Mesothelial cell of epicardium (in vitro differentiated cells): ENCODE measurements at regions not wholly inside any gene's neighbourhood (a gene's known extent, or its start where the extent isn't known, plus 50 kb on each side); places are given as distances from the start of the nearest gene placed in this dataset.

Experiments used
- DNase-seq, 2 experiments: peaks; one replicate each; pipeline ENCODE4 v3.0.0; 2021; ENCODE audit warnings: low spot score in 2 of 2; ENCODE audit not compliant: unreplicated experiment in 2 of 2
- H3K27ac Mint-ChIP-seq: 2 replicates; pipeline ENCODE4 v1.8.0; 2021; ENCODE audit warnings: mixed read lengths
- H3K27me3 Mint-ChIP-seq: 2 replicates; pipeline ENCODE4 v1.8.0; 2021; ENCODE audit warnings: low read depth, mixed read lengths
- H3K36me3 Mint-ChIP-seq: 2 replicates; pipeline ENCODE4 v1.8.0; 2021; ENCODE audit warnings: mixed read lengths
- H3K4me1 Mint-ChIP-seq: 2 replicates; pipeline ENCODE4 v1.8.0; 2021; ENCODE audit warnings: mixed read lengths
- H3K4me3 Mint-ChIP-seq: 2 replicates; pipeline ENCODE4 v1.8.0; 2021; ENCODE audit warnings: mild to moderate bottlenecking, moderate library complexity, mixed read lengths
- H3K9me3 Mint-ChIP-seq: 2 replicates; pipeline ENCODE4 v1.8.0; 2021; ENCODE audit warnings: mixed read lengths
- CTCF ChIP-seq: fragments of 200-600 bp; sonication (generic); IDR thresholded peaks from one replicate; pipeline ENCODE4 v1.5.0; 2021; ENCODE audit warnings: antibody characterized with exemption; ENCODE audit not compliant: unreplicated experiment

GRCh38 chr18:24726727-24727492 is 266.5 kb downstream of the HRH4 start:
- Mint-ChIP-seq H3K9me3 (no peaks in the 10 kb centered on the region), H3K4me3 (no peak overlapping the region), H3K4me1 (peaks cover 9% of the 10 kb centered on the region), H3K27me3 (peaks cover 42% of the 10 kb centered on the region), H3K27ac (no peak overlapping the region), H3K36me3 (no peaks in the 10 kb centered on the region)
- peak; percentile 48 to 74 for DNase-seq
- peak; percentile 79 for TF ChIP-seq CTCF

- peaks cover 9% of the 10 kb centered on the region for H3K4me1 Mint-ChIP-seq
- H3K4me3 Mint-ChIP-seq: no peak overlapping the region
- TF ChIP-seq CTCF: no peak
- no peak for DNase-seq
- no peak overlapping the region for H3K27ac Mint-ChIP-seq
- H3K9me3 Mint-ChIP-seq: no peaks in the 10 kb centered on the region
- no peaks in the 10 kb centered on the region for H3K36me3 Mint-ChIP-seq
- peaks cover 42% of the 10 kb centered on the region for H3K27me3 Mint-ChIP-seq
Measured at GRCh38 chr18:24727685-24728084, 267.2 kb downstream of the HRH4 start.

GRCh38 chr18:24731158-24731557 is 270.7 kb downstream of the HRH4 start:
- TF ChIP-seq CTCF: no peak
- no peak for DNase-seq
- Mint-ChIP-seq H3K4me1 (peaks cover 6% of the 10 kb centered on the region), H3K27me3 (peaks cover 42% of the 10 kb centered on the region), H3K27ac (no peak overlapping the region), H3K4me3 (no peak overlapping the region), H3K9me3 (no peaks in the 10 kb centered on the region), H3K36me3 (no peaks in the 10 kb centered on the region)

GRCh38 chr18:24731981-24732380 is 271.5 kb downstream of the HRH4 start:
- Mint-ChIP-seq H3K27me3 (peaks cover 37% of the 10 kb centered on the region), H3K4me3 (no peak overlapping the region), H3K4me1 (no peaks in the 10 kb centered on the region), H3K36me3 (no peaks in the 10 kb centered on the region), H3K9me3 (no peaks in the 10 kb centered on the region), H3K27ac (no peak overlapping the region)
- TF ChIP-seq CTCF: no peak
- DNase-seq: no peak

- Mint-ChIP-seq H3K9me3 (no peaks in the 10 kb centered on the region), H3K4me3 (no peak overlapping the region), H3K27ac (no peak overlapping the region), H3K27me3 (peaks cover 21% of the 10 kb centered on the region), H3K4me1 (no peaks in the 10 kb centered on the region), H3K36me3 (no peaks in the 10 kb centered on the region)
- no peak for TF ChIP-seq CTCF
- peak in 1 of 2 experiments; percentile 41 for DNase-seq
Measured at GRCh38 chr18:24734058-24734457, 273.6 kb downstream of the HRH4 start.
